ENCODE measurements at regions not wholly inside any gene's neighbourhood (a gene's known extent, or its start where the extent isn't known, plus 50 kb on each side); places are given as distances from the start of the nearest gene placed in this dataset.

- no peak overlapping the region for H3K27ac Mint-ChIP-seq
- DNase-seq (ENCODE audit: extremely low spot score, unreplicated experiment): no peak
- H3K27me3 Mint-ChIP-seq: peaks cover 6% of the 10 kb centered on the region
- H3K4me3 Mint-ChIP-seq: no peak overlapping the region
- no peaks in the 10 kb centered on the region for H3K36me3 Mint-ChIP-seq
- TF ChIP-seq, protein P1, sequence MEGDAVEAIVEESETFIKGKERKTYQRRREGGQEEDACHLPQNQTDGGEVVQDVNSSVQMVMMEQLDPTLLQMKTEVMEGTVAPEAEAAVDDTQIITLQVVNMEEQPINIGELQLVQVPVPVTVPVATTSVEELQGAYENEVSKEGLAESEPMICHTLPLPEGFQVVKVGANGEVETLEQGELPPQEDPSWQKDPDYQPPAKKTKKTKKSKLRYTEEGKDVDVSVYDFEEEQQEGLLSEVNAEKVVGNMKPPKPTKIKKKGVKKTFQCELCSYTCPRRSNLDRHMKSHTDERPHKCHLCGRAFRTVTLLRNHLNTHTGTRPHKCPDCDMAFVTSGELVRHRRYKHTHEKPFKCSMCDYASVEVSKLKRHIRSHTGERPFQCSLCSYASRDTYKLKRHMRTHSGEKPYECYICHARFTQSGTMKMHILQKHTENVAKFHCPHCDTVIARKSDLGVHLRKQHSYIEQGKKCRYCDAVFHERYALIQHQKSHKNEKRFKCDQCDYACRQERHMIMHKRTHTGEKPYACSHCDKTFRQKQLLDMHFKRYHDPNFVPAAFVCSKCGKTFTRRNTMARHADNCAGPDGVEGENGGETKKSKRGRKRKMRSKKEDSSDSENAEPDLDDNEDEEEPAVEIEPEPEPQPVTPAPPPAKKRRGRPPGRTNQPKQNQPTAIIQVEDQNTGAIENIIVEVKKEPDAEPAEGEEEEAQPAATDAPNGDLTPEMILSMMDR (conservative IDR thresholded peaks at IDR 0.05): no peak
- H3K9me3 Mint-ChIP-seq: no peaks in the 10 kb centered on the region
- H3K4me1 Mint-ChIP-seq (ENCODE audit: unreplicated experiment): no peaks in the 10 kb centered on the region
Measured at GRCh38 chr20:24832518-24832917, 116.6 kb upstream of the CST7 start.

GRCh38 chr20:24833592-24833991 lies 115.5 kb upstream of the CST7 start:
- no peaks in the 10 kb centered on the region for H3K9me3 Mint-ChIP-seq
- no peaks in the 10 kb centered on the region for H3K4me1 Mint-ChIP-seq (ENCODE audit: unreplicated experiment)
- no peaks in the 10 kb centered on the region for H3K36me3 Mint-ChIP-seq
- H3K4me3 Mint-ChIP-seq: no peak overlapping the region
- peaks cover 9% of the 10 kb centered on the region for H3K27me3 Mint-ChIP-seq
- no peak overlapping the region for H3K27ac Mint-ChIP-seq
- TF ChIP-seq, protein P1 (conservative IDR thresholded peaks at IDR 0.05): no peak
- no peak for DNase-seq (ENCODE audit: extremely low spot score, unreplicated experiment)

GRCh38 chr20:24834310-24834709 lies 114.8 kb upstream of the CST7 start:
- no peak for DNase-seq (ENCODE audit: extremely low spot score, unreplicated experiment)
- H3K27me3 Mint-ChIP-seq: peaks cover 9% of the 10 kb centered on the region
- TF ChIP-seq, protein P1 (conservative IDR thresholded peaks at IDR 0.05): no peak
- no peaks in the 10 kb centered on the region for H3K9me3 Mint-ChIP-seq
- H3K4me3 Mint-ChIP-seq: no peak overlapping the region
- no peak overlapping the region for H3K27ac Mint-ChIP-seq
- H3K36me3 Mint-ChIP-seq: no peaks in the 10 kb centered on the region
- H3K4me1 Mint-ChIP-seq (ENCODE audit: unreplicated experiment): no peaks in the 10 kb centered on the region

- peaks cover 11% of the 10 kb centered on the region for H3K27me3 Mint-ChIP-seq
- H3K4me3 Mint-ChIP-seq: no peak overlapping the region
- H3K36me3 Mint-ChIP-seq: no peaks in the 10 kb centered on the region
- DNase-seq (ENCODE audit: extremely low spot score, unreplicated experiment): peak; percentile 44
- no peak overlapping the region for H3K27ac Mint-ChIP-seq
- TF ChIP-seq, protein P1 (conservative IDR thresholded peaks at IDR 0.05): no peak
- no peaks in the 10 kb centered on the region for H3K9me3 Mint-ChIP-seq
- H3K4me1 Mint-ChIP-seq (ENCODE audit: unreplicated experiment): peaks cover 3% of the 10 kb centered on the region
Measured at GRCh38 chr20:24835195-24835594, 113.9 kb upstream of the CST7 start.

GRCh38 chr20:24836041-24836533 lies 113.0 kb upstream of the CST7 start:
- TF ChIP-seq, protein P1 (conservative IDR thresholded peaks at IDR 0.05): no peak
- Mint-ChIP-seq H3K27ac (no peak overlapping the region), H3K4me1 (ENCODE audit: unreplicated experiment) (peaks cover 6% of the 10 kb centered on the region), H3K36me3 (no peaks in the 10 kb centered on the region), H3K9me3 (no peaks in the 10 kb centered on the region), H3K27me3 (peaks cover 13% of the 10 kb centered on the region), H3K4me3 (no peak overlapping the region)
- DNase-seq (ENCODE audit: extremely low spot score, unreplicated experiment): no peak
